Suprapubic skin (tissue), 4 donors: ENCODE measurements at regions not wholly inside any gene's neighbourhood (a gene's known extent, or its start where the extent isn't known, plus 50 kb on each side); places are given as distances from the start of the nearest gene placed in this dataset.

ENCODE experiments used
- DNase-seq, 2 donors: peaks; one replicate each; pipeline ENCODE4 v3.0.0-alpha.2; 2019; ENCODE audit warnings: low spot score in 2 of 2
- H3K27ac ChIP-seq: fragments of 200-600 bp; sonication (generic); one replicate; pipeline ENCODE4 v1.5.1; 2019
- H3K27me3 ChIP-seq: fragments of 200-600 bp; sonication (generic); one replicate; pipeline ENCODE4 v1.5.1; 2019
- H3K36me3 ChIP-seq: fragments of 200-600 bp; sonication (generic); one replicate; pipeline ENCODE4 v1.5.1; 2019
- H3K4me1 ChIP-seq: fragments of 200-600 bp; sonication (generic); one replicate; pipeline ENCODE4 v1.5.1; 2019
- H3K4me3 ChIP-seq: fragments of 200-600 bp; sonication (generic); one replicate; pipeline ENCODE4 v1.5.1; 2019; ENCODE audit warnings: mild to moderate bottlenecking
- H3K9me3 ChIP-seq: fragments of 200-600 bp; sonication (generic); one replicate; pipeline ENCODE4 v1.5.1; 2019
- EP300 ChIP-seq: sonication (generic); formaldehyde crosslinking; IDR thresholded peaks from one replicate; pipeline ENCODE4 v1.6.1; 2017; ENCODE audit warnings: antibody characterized with exemption
- POLR2A ChIP-seq, 2 donors: fragments of 450-650 bp; IDR thresholded peaks; one replicate each; pipeline ENCODE4 v1.6.1; 2017; ENCODE audit warnings: antibody characterized with exemption in 2 of 2, mild to moderate bottlenecking in 2 of 2, moderate library complexity in 2 of 2
- POLR2AphosphoS5 ChIP-seq, 3 donors: sonication (generic); formaldehyde crosslinking; IDR thresholded peaks; one replicate each; pipeline ENCODE4 v1.6.1; 2017; ENCODE audit warnings: antibody characterized with exemption in 3 of 3
- WGBS: methylation state at CpG from one replicate; pipeline ENCODE4 v1.1.5; 2018; 5-methylcytosine and 5-hydroxymethylcytosine counted together
- TF ChIP-seq, protein P1 (sequence below), 2 donors: fragments of 200-600 bp in 1 of 2; fragments of 450-650 bp in 1 of 2; sonication (generic) in 1 of 2; IDR thresholded peaks; one replicate each; pipeline ENCODE4 v1.5.1; 2016 to 2019; ENCODE audit warnings: antibody characterized with exemption in 2 of 2, mild to moderate bottlenecking in 1 of 2, moderate library complexity in 1 of 2

DNA sequence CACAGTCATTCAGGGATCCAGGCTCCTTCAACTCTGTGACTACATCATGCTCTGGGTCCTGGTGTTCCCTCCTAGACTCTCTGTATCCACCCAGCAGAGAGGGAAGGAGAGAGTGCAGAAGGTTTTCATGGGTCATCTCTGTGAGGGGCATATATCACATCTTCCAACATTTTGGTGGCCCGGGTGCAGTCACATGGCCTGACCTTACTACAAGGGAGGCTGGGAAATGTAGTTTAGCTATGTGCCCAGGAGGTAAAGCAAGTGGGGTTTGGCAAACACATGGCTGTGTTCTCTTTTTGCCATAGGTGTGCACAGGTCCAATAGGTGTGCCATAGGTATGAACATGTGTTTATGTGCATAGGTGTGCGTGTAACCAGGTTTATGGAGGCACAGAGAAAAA lies 222.2 kb upstream of the EEF2KMT start:
- Histone ChIP-seq H3K27me3 (no peaks in the 10 kb centered on the region), H3K9me3 (no peaks in the 10 kb centered on the region), H3K36me3 (no peaks in the 10 kb centered on the region), H3K4me3 (no peak overlapping the region), H3K27ac (no peak overlapping the region), H3K4me1 (no peaks in the 10 kb centered on the region)
- TF ChIP-seq POLR2A (IDR thresholded peaks at IDR 0.05) (no peak), POLR2AphosphoS5 (IDR thresholded peaks at IDR 0.05) (no peak), EP300 (no peak)
- TF ChIP-seq, protein P1, sequence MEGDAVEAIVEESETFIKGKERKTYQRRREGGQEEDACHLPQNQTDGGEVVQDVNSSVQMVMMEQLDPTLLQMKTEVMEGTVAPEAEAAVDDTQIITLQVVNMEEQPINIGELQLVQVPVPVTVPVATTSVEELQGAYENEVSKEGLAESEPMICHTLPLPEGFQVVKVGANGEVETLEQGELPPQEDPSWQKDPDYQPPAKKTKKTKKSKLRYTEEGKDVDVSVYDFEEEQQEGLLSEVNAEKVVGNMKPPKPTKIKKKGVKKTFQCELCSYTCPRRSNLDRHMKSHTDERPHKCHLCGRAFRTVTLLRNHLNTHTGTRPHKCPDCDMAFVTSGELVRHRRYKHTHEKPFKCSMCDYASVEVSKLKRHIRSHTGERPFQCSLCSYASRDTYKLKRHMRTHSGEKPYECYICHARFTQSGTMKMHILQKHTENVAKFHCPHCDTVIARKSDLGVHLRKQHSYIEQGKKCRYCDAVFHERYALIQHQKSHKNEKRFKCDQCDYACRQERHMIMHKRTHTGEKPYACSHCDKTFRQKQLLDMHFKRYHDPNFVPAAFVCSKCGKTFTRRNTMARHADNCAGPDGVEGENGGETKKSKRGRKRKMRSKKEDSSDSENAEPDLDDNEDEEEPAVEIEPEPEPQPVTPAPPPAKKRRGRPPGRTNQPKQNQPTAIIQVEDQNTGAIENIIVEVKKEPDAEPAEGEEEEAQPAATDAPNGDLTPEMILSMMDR (IDR thresholded peaks at IDR 0.05) = no peak
- DNase-seq = no peak
- 98% methylated on average over 2 of the region's 2 CpGs for WGBS

DNA sequence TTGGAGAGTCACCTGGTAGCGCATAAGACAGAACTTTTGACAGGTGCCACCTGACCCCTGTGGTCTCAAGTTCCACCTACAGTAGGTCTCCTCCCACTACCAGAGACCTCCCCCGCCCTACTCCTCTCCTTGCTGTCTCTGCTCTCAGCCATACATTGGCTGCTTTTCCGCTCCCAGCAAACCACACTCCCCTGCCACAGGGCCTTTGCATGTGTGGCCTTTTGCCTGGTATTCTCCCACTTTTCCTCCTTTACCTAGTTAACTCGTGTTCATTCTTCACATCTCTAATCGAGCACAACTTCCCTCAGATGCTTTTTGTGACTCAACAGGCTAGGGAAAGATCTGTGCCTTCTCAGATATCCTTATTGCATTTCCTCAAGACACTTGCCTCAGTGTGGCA lies 218.3 kb upstream of the EEF2KMT start:
- no peak overlapping the region for H3K27ac ChIP-seq
- no peaks in the 10 kb centered on the region for H3K9me3 ChIP-seq
- no peak overlapping the region for H3K4me3 ChIP-seq
- 84% methylated on average over 5 of the region's 5 CpGs for WGBS
- DNase-seq = no peak
- no peaks in the 10 kb centered on the region for H3K4me1 ChIP-seq
- no peak for TF ChIP-seq POLR2A (IDR thresholded peaks at IDR 0.05)
- no peak for TF ChIP-seq POLR2AphosphoS5 (IDR thresholded peaks at IDR 0.05)
- TF ChIP-seq EP300 = no peak
- TF ChIP-seq, protein P1 (IDR thresholded peaks at IDR 0.05) = no peak
- no peaks in the 10 kb centered on the region for H3K27me3 ChIP-seq
- no peaks in the 10 kb centered on the region for H3K36me3 ChIP-seq

DNA sequence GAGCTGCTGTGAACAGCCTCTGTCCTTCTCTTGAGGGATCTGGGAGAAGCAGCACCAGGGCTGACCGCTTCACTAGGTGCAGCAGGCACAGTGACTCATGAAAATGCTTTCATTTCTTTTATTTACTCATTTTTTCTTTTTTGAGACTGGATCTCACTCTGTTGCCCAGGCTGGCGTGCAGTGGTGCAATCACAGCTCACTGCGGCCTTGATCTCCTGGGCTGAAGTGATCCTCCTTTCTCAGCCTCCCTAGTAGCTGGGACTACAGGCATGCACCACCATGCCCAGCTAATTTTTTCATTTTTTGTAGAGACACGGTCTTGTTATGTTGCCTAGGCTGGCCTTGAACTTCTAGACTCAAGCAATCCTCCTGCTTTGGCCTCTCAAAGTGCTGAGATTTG lies 216.8 kb upstream of the EEF2KMT start:
- WGBS = 78% methylated on average over 4 of the region's 4 CpGs
- no peak overlapping the region for H3K4me3 ChIP-seq
- no peak for DNase-seq

DNA sequence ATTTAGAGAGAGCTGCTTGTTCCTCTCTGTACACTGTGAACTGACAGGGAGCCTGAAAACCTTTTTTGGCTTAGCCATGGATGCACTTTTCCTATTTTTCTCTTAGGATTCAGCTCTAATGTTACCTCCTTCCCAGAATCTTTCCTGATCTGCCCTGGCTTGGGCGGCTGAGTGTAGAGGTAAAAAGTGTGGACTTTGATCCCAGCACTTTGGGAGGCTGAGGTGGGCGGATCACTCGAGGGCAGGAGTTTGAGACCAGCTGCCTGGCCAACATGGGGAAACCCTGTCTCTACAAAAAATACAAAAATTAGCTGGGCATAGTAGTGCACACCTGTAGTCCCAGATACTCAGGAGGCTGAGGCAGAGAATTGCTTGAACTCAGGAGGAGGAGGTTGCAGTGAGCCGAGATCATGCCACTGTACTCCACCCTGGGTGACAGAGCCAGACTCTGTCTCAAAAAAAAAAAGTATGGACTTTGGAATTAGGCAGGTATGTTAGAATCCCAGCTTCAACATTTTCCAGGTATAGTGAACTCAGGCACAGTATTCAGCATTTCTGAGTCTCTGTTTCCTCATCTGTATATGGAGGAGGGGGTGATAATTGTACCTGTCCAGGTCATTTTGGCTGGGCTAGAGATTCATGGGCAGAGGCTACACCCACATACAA lies 212.5 kb upstream of the EEF2KMT start:
- H3K4me1 ChIP-seq = no peaks in the 10 kb centered on the region
- no peak overlapping the region for H3K4me3 ChIP-seq
- TF ChIP-seq EP300 (no peak), POLR2AphosphoS5 (IDR thresholded peaks at IDR 0.05) (no peak), POLR2A (IDR thresholded peaks at IDR 0.05) (no peak)
- TF ChIP-seq, protein P1 (IDR thresholded peaks at IDR 0.05) = no peak

More for the DNA sequence above, 216.8 kb upstream of the EEF2KMT start:
- no peaks in the 10 kb centered on the region for H3K27me3 ChIP-seq
- H3K4me1 ChIP-seq = no peaks in the 10 kb centered on the region
- no peaks in the 10 kb centered on the region for H3K36me3 ChIP-seq
- H3K9me3 ChIP-seq = no peaks in the 10 kb centered on the region
- H3K27ac ChIP-seq = no peak overlapping the region
- TF ChIP-seq, protein P1 (IDR thresholded peaks at IDR 0.05) = no peak

DNA sequence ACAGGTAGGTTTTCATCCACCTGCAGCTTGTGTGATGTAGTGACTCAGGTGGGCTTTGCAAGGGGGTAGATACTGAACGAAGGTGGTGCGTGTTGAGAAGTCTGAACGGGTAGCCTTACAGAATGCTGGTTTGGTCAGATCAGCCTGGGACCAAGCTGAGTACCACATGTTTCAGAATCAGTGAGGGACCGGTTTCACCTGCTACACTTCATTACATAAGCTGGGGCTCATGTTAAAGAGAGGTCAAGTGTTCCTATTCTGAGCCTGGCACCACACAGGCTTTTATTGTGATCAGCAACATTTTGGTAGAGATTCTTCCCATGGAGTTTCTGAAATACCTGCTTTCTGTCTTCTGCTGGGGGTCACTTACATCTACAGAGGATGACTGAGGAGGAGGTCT lies 207.4 kb upstream of the EEF2KMT start:
- H3K9me3 ChIP-seq = peaks cover 7% of the 10 kb centered on the region
- no peak for TF ChIP-seq POLR2AphosphoS5 (IDR thresholded peaks at IDR 0.05)
- TF ChIP-seq, protein P1 (IDR thresholded peaks at IDR 0.05) = no peak
- TF ChIP-seq POLR2A (IDR thresholded peaks at IDR 0.05) = no peak
- TF ChIP-seq EP300 = no peak
- DNase-seq = no peak
- H3K36me3 ChIP-seq = no peaks in the 10 kb centered on the region
- H3K4me3 ChIP-seq = no peak overlapping the region
- H3K27ac ChIP-seq = no peak overlapping the region
- WGBS = 76% methylated on average over 4 of the region's 4 CpGs
- no peaks in the 10 kb centered on the region for H3K4me1 ChIP-seq
- no peaks in the 10 kb centered on the region for H3K27me3 ChIP-seq

More for the DNA sequence above, 212.5 kb upstream of the EEF2KMT start:
- DNase-seq = no peak
- Histone ChIP-seq H3K27ac (no peak overlapping the region), H3K9me3 (no peaks in the 10 kb centered on the region), H3K36me3 (no peaks in the 10 kb centered on the region), H3K27me3 (no peaks in the 10 kb centered on the region)
- WGBS = 75% methylated on average over 4 of the region's 4 CpGs
